Endothelial cell of umbilical vein (primary cell): ENCODE measurements at regions not wholly inside any gene's neighbourhood (a gene's known extent, or its start where the extent isn't known, plus 50 kb on each side); places are given as distances from the start of the nearest gene placed in this dataset.

Source experiments
- EZH2 ChIP-seq: IDR thresholded peaks from 2 replicates; pipeline ENCODE4 v1.6.1; 2012; ENCODE audit warnings: borderline replicate concordance, low read depth, mild to moderate bottlenecking, moderate library complexity, low read length, inconsistent platforms; ENCODE audit not compliant: severe bottlenecking
- GATA2 ChIP-seq: IDR thresholded peaks from 2 replicates; pipeline ENCODE4 v1.7.0; 2011; ENCODE audit warnings: low read depth, mild to moderate bottlenecking, moderate library complexity, mixed read lengths, low read length; ENCODE audit not compliant: insufficient read length, insufficient read depth
- MAX ChIP-seq: IDR thresholded peaks from 2 replicates; pipeline ENCODE4 v1.6.1; 2011; ENCODE audit not compliant: insufficient read depth, insufficient read length
- POLR2AphosphoS5 ChIP-seq: IDR thresholded peaks from 2 replicates; pipeline ENCODE4 v1.6.1; 2012; ENCODE audit warnings: low read depth, mild to moderate bottlenecking, control low read depth, low read length, moderate library complexity; ENCODE audit not compliant: insufficient read depth
- TF ChIP-seq, protein P1 (sequence below), 2 donors: IDR thresholded peaks; 1 replicate in 1 of 2; 2 replicates in 1 of 2; pipeline ENCODE4 v1.5.1; 2011; ENCODE audit warnings: low read length in 2 of 2, mild to moderate bottlenecking in 2 of 2, moderate library complexity in 2 of 2, control low read depth in 1 of 2, inconsistent platforms in 1 of 2, low read depth in 1 of 2; ENCODE audit not compliant: insufficient read depth in 1 of 2; ENCODE audit errors: extremely low read depth in 1 of 2

DNA sequence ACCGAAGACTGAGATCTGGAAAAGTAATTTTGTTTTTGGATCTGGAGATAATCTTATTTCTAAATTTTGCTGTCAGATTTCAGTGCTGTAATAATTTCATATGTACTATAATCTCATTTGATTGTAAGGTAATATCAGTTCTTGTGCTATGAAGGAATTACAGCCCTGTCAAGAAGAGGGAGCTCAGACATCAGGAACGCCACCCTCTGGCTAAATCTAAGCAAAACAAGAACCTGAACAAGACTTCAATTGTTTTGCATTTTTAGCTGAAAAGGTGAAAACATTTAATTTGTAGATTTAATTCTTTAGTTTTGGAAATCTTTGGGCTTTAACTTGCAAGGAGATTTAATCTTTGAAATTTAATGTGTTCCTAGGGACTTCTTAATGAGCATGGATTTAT is 525.4 kb upstream of the HS3ST1 start:
- TF ChIP-seq, protein P1, sequence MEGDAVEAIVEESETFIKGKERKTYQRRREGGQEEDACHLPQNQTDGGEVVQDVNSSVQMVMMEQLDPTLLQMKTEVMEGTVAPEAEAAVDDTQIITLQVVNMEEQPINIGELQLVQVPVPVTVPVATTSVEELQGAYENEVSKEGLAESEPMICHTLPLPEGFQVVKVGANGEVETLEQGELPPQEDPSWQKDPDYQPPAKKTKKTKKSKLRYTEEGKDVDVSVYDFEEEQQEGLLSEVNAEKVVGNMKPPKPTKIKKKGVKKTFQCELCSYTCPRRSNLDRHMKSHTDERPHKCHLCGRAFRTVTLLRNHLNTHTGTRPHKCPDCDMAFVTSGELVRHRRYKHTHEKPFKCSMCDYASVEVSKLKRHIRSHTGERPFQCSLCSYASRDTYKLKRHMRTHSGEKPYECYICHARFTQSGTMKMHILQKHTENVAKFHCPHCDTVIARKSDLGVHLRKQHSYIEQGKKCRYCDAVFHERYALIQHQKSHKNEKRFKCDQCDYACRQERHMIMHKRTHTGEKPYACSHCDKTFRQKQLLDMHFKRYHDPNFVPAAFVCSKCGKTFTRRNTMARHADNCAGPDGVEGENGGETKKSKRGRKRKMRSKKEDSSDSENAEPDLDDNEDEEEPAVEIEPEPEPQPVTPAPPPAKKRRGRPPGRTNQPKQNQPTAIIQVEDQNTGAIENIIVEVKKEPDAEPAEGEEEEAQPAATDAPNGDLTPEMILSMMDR (IDR thresholded peaks at IDR 0.05; ENCODE audit: extremely low read depth in 1 of 2, insufficient read depth in 1 of 2, low read depth in 1 of 2, low read length in 2 of 2): peak; percentile 32 to 50
- TF ChIP-seq POLR2AphosphoS5 (no peak), GATA2 (no peak), EZH2 (no peak), MAX (no peak)
